ENCODE measurements at regions not wholly inside any gene's neighbourhood (a gene's known extent, or its start where the extent isn't known, plus 50 kb on each side); places are given as distances from the start of the nearest gene placed in this dataset.
"Not testable (repeated sequence)": the region's sequence is repeated elsewhere in the genome, so short reads cannot be mapped to it uniquely, and the experiment has no call there.

DNA sequence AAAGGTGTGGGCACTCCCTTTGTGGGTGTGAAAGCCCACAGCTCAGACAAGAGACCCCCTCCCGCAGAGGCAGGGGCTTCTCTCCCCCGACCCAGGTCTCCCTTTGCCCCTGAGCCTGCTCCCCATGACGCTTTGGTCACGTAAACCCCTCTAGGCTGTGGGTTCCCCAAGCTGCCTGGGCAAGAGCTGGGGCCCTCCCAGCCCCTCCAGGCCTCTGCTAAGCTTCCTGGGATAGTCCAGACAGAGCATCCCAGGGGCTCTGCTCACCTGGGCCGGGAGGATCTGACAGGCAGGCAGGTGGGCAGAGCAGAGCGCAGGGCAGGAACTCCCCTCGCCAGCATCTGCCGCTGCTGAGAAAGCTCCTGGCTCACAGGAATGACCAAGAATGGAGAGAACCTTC is 177.3 kb downstream of the BANP start:
- WGBS, 3 donors = 81 to 91% (median 90%) methylated on average over 8 of the region's 8 CpGs

DNA sequence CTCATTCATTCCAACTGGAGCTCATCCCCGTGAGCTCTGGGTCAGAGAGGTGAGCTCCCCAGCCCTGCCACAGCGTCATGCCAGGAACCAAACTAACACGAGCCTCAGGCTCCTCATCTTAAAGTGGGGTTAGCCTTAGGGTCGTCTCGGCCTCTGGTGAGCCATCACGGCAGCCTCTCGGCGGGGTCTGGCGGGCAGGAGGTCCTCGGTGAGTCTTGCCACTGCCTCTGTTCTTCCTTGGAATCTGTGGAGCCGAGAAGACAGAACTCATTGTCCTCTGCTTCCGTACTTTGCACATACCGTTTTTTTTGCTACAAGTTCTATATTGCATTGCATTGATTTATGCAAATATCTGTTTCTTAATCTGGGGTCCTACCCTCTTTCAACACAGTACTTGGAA is 177.9 kb downstream of the BANP start:
- WGBS, 3 donors = 69 to 86% (median 86%) methylated on average over 13 of the region's 13 CpGs
- not testable (repeated sequence) for H3K27ac ChIP-seq (ENCODE audit: low read depth, low read length)

More for the DNA sequence above, 177.3 kb downstream of the BANP start:
- no peak overlapping the region for H3K27ac ChIP-seq (ENCODE audit: low read depth, low read length)

DNA sequence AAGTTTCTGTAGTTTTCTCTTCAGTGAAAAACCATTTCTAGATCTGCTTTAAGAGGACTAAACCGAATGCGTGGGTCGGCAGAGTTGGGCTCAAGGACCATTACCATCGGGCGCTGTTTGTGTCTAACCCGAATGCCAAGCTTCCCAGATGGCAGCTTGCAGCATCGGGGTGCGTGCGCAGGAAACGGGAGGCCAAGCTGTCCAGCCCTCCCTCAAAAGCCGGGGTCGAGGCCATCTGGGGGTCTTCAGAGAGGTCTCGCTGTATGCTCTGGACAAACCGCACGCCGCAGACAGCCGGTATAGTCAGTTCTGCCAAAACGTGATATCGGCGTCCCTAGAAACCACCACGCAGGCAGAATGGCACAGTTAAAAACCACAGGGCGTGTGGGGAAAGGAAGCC is 178.8 kb downstream of the BANP start:
- 90 to 92% (median 90%) methylated on average over 22 of the region's 22 CpGs for WGBS, 3 donors

GRCh38 chr16:88130681-88131080 is 179.4 kb downstream of the BANP start:
- H3K27ac ChIP-seq (ENCODE audit: low read depth, low read length) = no peak overlapping the region
- 88 to 91% (median 91%) methylated on average over 28 to 36 of the region's 36 CpGs for WGBS, 3 donors

More for the DNA sequence above, 178.8 kb downstream of the BANP start:
- no peak overlapping the region for H3K27ac ChIP-seq (ENCODE audit: low read depth, low read length)

- WGBS, 3 donors = 75 to 85% (median 85%) methylated on average over 15 of the region's 15 CpGs
Measured at GRCh38 chr16:88131256-88131655, 180.0 kb downstream of the BANP start.

GRCh38 chr16:88131966-88132365 is 180.7 kb downstream of the BANP start:
- no peak overlapping the region for H3K27ac ChIP-seq (ENCODE audit: low read depth, low read length)
- 89 to 95% (median 95%) methylated on average over 21 to 26 of the region's 26 CpGs for WGBS, 3 donors

More at GRCh38 chr16:88131256-88131655, 180.0 kb downstream of the BANP start:
- H3K27ac ChIP-seq (ENCODE audit: low read depth, low read length) = no peak overlapping the region

DNA sequence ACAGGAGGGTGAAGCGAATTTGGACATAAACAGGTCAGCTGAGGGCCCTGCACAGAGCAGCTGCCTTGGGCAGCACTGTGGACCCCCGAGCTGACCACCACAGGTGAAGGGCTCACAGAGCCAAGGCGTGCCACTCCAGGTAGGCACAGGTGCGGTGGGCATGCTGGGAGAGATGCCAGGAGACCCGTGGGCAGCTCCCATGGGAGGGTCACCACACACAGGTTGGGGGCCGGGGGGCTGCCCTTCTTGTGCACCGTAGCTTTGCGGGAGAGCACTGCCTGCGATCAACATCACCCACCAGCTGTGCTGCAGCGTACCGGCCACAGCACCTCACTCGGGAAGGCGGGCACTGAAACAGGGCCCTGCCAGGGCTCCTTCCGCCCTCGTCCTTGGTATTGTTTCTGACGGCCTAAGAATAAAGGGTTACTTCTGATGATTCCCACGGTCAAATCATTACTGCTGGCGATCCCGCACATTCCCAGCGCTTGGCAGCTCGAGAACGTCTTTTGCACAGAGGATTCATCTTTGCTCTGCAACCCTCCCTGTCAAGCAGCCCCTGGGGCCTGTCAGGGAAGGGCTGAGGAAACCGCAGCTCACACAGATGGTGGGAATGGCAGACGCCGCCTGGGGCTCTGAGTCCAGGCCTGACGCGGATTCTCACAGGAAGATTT is 181.7 kb downstream of the BANP start:
- WGBS, 3 donors = 72 to 86% (median 85%) methylated on average over 27 of the region's 27 CpGs
- no peak overlapping the region for H3K27ac ChIP-seq (ENCODE audit: low read depth, low read length)

DNA sequence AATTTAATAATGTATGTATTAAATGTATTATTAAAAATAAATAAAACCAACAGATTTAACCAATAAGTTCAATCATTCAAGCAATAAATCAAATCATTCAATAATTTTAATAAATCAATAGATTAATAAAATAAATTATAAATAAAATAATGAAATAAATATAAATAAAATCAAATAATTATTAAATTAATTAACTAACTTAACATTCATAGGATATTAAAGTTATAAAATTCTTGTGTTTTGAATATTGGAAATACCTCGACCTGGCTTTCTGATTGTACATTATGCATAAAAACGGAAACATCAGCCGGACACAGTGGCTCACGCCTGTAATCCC is 182.2 kb downstream of the BANP start:
- no peak overlapping the region for H3K27ac ChIP-seq (ENCODE audit: low read depth, low read length)
- 96 to 98% (median 97%) methylated on average over 4 of the region's 4 CpGs for WGBS, 3 donors

DNA sequence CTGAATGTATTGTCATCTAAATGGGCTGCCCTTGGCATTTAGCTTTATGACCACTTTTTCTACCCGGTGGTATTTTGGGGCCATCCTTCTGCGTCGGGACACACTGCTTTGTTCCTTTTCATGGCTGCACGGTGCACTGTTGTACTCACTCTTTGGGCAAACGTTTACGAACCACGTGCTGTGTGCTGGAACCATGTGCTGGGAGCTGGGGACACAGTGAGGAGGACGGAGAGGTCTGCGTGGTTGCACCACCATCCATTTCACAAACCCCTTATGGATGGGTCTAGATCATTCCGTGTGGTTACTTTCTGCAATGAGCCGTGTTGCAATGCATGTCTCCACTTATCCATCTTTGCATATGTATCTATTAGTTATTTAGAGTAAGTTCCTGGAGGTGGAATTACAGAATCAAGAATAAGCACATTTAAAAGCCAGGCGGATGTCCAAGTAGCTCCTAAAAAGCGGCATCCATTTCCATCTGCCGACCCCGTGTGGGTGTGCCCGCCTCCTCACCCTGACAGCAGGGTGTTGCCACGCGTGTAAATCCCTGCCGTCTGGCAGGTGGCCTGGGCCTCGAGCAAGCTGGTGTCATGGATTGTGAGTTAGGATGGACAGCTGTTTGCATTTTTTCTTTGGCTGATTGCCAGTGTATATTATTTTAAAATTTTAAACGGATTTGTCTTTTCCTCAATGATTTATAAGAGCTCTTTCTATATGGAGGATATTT is 183.1 kb downstream of the BANP start:
- WGBS, 3 donors = 67 to 72% (median 68%) methylated on average over 21 of the region's 21 CpGs
- H3K27ac ChIP-seq (ENCODE audit: low read depth, low read length) = not testable (repeated sequence)

DNA sequence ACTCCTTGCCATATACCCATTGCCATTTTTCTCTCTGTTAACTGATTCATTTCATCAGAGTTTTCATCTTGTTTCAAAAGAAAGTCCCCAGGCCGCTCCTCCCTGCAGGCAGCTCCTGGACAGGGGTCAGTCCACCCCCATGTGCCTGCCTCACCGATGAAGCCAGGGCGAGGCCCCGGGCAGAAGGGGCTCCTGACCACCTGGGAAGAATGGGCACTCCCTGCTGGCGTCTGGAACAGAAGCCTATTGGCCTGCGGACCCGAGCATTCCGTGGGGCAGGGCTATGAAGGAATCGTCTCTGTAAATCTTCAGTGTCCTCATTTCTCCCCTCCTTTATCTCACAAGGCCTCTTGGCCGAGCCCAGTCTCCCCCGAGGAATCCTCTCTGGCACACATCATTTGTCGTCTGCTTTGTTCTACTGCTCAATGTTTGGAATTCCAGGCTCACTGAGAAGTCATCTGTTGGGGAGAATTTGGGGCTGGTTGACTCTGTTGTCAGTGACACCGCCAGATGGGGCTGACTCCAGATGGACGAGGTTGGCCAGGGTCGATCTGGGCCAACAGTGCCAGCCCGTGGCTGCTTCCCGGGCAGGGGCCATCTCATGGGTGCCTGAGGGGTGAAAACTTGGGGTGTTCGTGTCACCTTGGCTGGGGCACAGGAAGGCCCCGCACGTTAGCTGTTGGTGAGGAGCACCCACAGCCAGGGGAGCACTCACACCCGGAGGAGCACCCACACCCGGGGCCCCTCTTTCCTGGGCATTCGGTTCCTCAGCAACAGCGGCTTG is 183.9 kb downstream of the BANP start:
- 50 to 61% (median 55%) methylated on average over 22 to 24 of the region's 24 CpGs for WGBS, 3 donors

DNA sequence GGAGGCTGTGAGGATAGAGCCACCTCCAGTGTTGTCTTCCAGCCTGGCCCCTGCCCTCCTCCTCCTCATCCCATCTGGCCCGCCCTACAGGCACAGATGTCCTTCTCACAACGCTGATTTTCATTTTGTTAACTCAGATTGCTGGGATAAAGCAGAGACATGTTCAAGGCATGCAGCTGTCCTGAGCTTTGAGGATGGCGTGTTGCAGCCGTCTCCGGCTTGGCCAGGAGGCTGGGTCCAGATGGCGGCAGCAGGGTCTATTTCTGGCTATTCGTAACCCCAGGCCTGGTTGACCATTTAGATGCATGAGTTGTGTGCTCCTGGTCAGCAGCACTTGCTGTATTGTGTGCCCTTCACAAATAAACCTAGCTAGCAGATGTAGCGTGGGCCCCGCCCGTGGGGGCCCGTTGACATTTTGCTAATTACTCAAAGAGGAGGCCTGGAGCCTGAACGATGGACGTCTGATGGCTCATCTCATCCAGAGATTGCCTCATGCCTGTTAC is 185.0 kb downstream of the BANP start:
- WGBS, 3 donors = 76 to 85% (median 82%) methylated on average over 13 of the region's 13 CpGs
- not testable (repeated sequence) for H3K27ac ChIP-seq (ENCODE audit: low read depth, low read length)

More for the DNA sequence above, 183.9 kb downstream of the BANP start:
- not testable (repeated sequence) for H3K27ac ChIP-seq (ENCODE audit: low read depth, low read length)

DNA sequence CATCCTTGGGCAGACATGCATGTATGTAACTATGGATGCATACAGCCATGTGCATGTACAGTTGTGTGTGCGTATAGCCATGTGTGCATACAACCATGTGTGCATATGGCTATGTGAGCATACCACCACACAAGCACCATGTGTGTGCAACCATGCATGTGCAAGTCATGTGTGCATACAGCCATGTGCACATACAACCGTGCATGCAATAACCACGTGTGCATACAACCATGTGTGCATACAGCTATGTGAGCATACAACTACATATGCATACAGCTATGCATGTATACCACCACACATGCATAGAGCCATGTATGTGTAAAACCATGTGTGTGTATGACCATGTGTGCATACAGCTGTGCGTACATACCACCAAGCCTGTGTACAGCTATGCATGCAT is 185.7 kb downstream of the BANP start:
- WGBS, 3 donors = 95 to 99% (median 98%) methylated on average over 4 of the region's 4 CpGs
- H3K27ac ChIP-seq (ENCODE audit: low read depth, low read length) = not testable (repeated sequence)

GRCh38 chr16:88139141-88139540 is 187.9 kb downstream of the BANP start:
- H3K27ac ChIP-seq (ENCODE audit: low read depth, low read length) = not testable (repeated sequence)
- WGBS, 3 donors = 77 to 84% (median 80%) methylated on average over 6 of the region's 6 CpGs

- H3K27ac ChIP-seq (ENCODE audit: low read depth, low read length) = not testable (repeated sequence)
- WGBS, 3 donors = 90 to 95% (median 92%) methylated on average over 20 of the region's 20 CpGs
Measured at GRCh38 chr16:88140195-88140594, 189.0 kb downstream of the BANP start.

DNA sequence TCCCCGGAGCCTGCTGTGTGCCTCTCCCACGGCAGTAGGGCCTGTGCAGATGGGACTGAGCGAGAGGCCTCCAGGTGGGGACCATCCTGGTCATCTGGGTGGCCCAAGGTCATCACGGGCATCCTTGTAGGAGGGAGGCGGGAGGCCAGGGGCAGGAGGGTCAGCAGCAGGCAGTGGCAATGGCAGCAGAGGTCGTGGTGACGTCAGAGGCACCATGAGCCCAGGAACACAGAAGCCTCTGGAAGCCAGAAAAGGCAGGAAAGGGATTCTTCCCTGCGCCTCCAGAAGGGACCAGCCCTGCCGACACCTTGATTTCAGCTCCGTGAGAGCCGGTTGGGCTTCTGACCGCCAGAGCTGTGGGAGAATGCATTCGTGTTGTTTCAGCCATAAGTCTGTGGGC is 190.3 kb downstream of the BANP start:
- no peak overlapping the region for H3K27ac ChIP-seq (ENCODE audit: low read depth, low read length)
- WGBS, 3 donors = 76 to 87% (median 84%) methylated on average over 10 to 13 of the region's 13 CpGs

GRCh38 chr16:88142056-88142935 is 191.1 kb downstream of the BANP start:
- 79 to 94% (median 89%) methylated on average over 21 to 23 of the region's 23 CpGs for WGBS, 3 donors
- not testable (repeated sequence) for H3K27ac ChIP-seq (ENCODE audit: low read depth, low read length)

- H3K27ac ChIP-seq (ENCODE audit: low read depth, low read length) = not testable (repeated sequence)
- 46 to 75% (median 74%) methylated on average over 30 to 39 of the region's 39 CpGs for WGBS, 3 donors
Measured at GRCh38 chr16:88143122-88144027, 192.1 kb downstream of the BANP start.

All from adipose tissue (tissue), 3 donors.